HCT116 (cell line): ENCODE measurements at regions not wholly inside any gene's neighbourhood (a gene's known extent, or its start where the extent isn't known, plus 50 kb on each side); places are given as distances from the start of the nearest gene placed in this dataset.

ENCODE experiments used
- CTCF ChIP-seq, 3 experiments: fragments of 200-600 bp in 1 of 3; sonication (generic) in 1 of 3; IDR thresholded peaks in 2 of 3; conservative IDR thresholded peaks in 1 of 3; 2 replicates each; pipeline ENCODE4 v1.5.1; 2012 to 2017; ENCODE audit warnings: low read depth in 2 of 3, low read length in 2 of 3, antibody characterized with exemption in 1 of 3, borderline replicate concordance in 1 of 3, control low read depth in 1 of 3, mild to moderate bottlenecking in 1 of 3, mixed read lengths in 1 of 3, mixed run types in 1 of 3, moderate library complexity in 1 of 3; ENCODE audit not compliant: insufficient read depth in 1 of 3
- MAX ChIP-seq: IDR thresholded peaks from 2 replicates; pipeline ENCODE4 v1.6.1; 2012
- POLR2A ChIP-seq: IDR thresholded peaks from 2 replicates; pipeline ENCODE4 v1.7.0; 2011; ENCODE audit warnings: borderline replicate concordance; ENCODE audit not compliant: insufficient read depth, insufficient read length; ENCODE audit errors: extremely low read depth
- POLR2AphosphoS5 ChIP-seq: IDR thresholded peaks from 2 replicates; pipeline ENCODE4 v1.6.1; 2011; ENCODE audit warnings: mild to moderate bottlenecking, low read depth, low read length, moderate library complexity
- RAD21 ChIP-seq: IDR thresholded peaks from 2 replicates; pipeline ENCODE4 v1.6.1; 2012; ENCODE audit warnings: low read depth, mild to moderate bottlenecking

DNA sequence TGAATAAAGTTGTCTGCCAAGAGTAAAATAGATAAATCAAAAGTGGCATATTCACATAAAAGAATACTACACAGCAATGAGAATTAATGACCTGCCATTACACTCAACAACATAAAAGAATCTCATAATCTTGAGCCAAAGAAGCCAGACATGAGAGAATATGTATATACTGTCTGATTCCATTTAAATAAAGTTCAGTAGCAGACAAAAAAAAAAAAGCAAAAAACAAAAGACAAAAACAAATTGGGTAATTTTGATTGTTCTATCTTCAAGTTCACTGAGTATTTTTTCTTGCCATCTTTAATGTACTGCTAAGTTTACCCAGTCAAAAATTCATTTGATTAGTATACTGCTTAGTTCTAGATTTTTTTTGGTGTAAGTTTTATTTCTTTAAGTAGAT lies 87.9 kb upstream of the TRPC7 start:
- TF ChIP-seq MAX (no peak), POLR2A (no peak), CTCF (IDR thresholded peaks at IDR 0.05 in 2 of 3, conservative IDR thresholded peaks at IDR 0.05 in 1 of 3; ENCODE audit: borderline replicate concordance in 1 of 3, insufficient read depth in 1 of 3, low read depth in 2 of 3, low read length in 2 of 3) (no peak), POLR2AphosphoS5 (no peak), RAD21 (no peak)
